K562 (cell line): ENCODE measurements at regions not wholly inside any gene's neighbourhood (a gene's known extent, or its start where the extent isn't known, plus 50 kb on each side); places are given as distances from the start of the nearest gene placed in this dataset.

Experiments
- ATAC-seq: fragments of 200-7000 bp; cut with Tn5 transposase; 3 replicates; pipeline ENCODE4 v1.9.1; 2020; ENCODE audit warnings: moderate library complexity
- BruUV-seq: library from RNA; stranded (reverse); fragments of 400-500 nt; replicated peaks from 2 replicates; lab custom pipeline; 2021; lab: Mats Ljungman, UMichigan
- CTCF ChIA-PET: fragments of 300-600 bp; formaldehyde crosslinking; extraction: SDS; loops from one replicate; lab custom pipeline; 2021; ENCODE audit warnings: low intra/inter-chr PET ratio; lab: Yijun Ruan, JAX
- POLR2A ChIA-PET: fragments of 300-600, 350-650 bp; sonication (Branson Sonifier 250); formaldehyde crosslinking; extraction: SDS; loops from one replicate; lab custom pipeline; 2021; ENCODE audit warnings: antibody characterized with exemption, inconsistent platforms; lab: Yijun Ruan, JAX
- DNase-seq, 4 experiments: peaks; one replicate each; pipeline versions ENCODE4 v3.0.0 to v3.0.0-alpha.2; 2011 to 2018; ENCODE audit warnings: low spot score in 3 of 4, mixed read lengths in 3 of 4; ENCODE audit errors: extremely low read depth in 1 of 4
- FAIRE-seq: peaks from 2 replicates; lab custom pipeline; 2011; peaks lifted over from hg19 to GRCh38; lab: Jason Lieb, UNC
- H2AFZ ChIP-seq: 2 replicates; pipeline ENCODE4 v1.6.0; 2011; ENCODE audit warnings: low read depth, low read length, control low read depth, inconsistent platforms
- H3K27ac ChIP-seq: fragments of 200-600 bp; 3 replicates; pipeline ENCODE4 v1.8.0; 2011; ENCODE audit warnings: low read depth, mild to moderate bottlenecking, control low read depth, inconsistent platforms, low read length, moderate library complexity, mixed read lengths; ENCODE audit errors: extremely low read depth
- H3K27me3 ChIP-seq, 2 experiments: fragments of 300-600 bp in 1 of 2; 2 replicates in 1 of 2; 3 replicates in 1 of 2; pipeline versions ENCODE4 v1.6.0 to v1.8.0; 2011; ENCODE audit warnings: inconsistent platforms in 2 of 2, low read length in 2 of 2, mild to moderate bottlenecking in 1 of 2, mixed read lengths in 1 of 2, moderate library complexity in 1 of 2; ENCODE audit not compliant: control insufficient read depth in 2 of 2, insufficient read depth in 2 of 2
- H3K36me3 ChIP-seq: fragments of 300-600 bp; 3 replicates; pipeline ENCODE4 v1.8.0; 2011; ENCODE audit warnings: mild to moderate bottlenecking, low read length, inconsistent platforms; ENCODE audit not compliant: control insufficient read depth, insufficient read depth
- H3K4me1 ChIP-seq, 2 experiments: fragments of 200-600 bp in 1 of 2; replicated peaks in 1 of 2; 2 replicates in 1 of 2; 3 replicates in 1 of 2; pipeline versions ENCODE4 v1.5.1 to v1.8.0; 2011; ENCODE audit warnings: inconsistent platforms in 2 of 2, low read length in 2 of 2, mild to moderate bottlenecking in 1 of 2, mixed read lengths in 1 of 2, moderate library complexity in 1 of 2; ENCODE audit not compliant: control insufficient read depth in 2 of 2, insufficient read depth in 2 of 2
- H3K4me2 ChIP-seq: 2 replicates; pipeline ENCODE4 v1.6.1; 2011; ENCODE audit warnings: low read length, control low read depth, inconsistent platforms, mixed read lengths; ENCODE audit not compliant: insufficient read depth
- H3K4me3 ChIP-seq: fragments of 200-600 bp; sonication (generic), shearing (Covaris generic); 2 replicates; pipeline ENCODE4 v1.5.1; 2016; ENCODE audit warnings: control low read depth, inconsistent platforms
- H3K79me2 ChIP-seq: fragments of 200-600 bp; 3 replicates; pipeline ENCODE4 v1.8.0; 2011; ENCODE audit warnings: low read length, inconsistent platforms; ENCODE audit not compliant: control insufficient read depth, insufficient read depth
- H3K9ac ChIP-seq, 2 experiments: 2 replicates each; pipeline versions ENCODE4 v1.6.0 to v1.6.1; 2011; ENCODE audit warnings: low read depth in 2 of 2, low read length in 2 of 2, control low read depth in 1 of 2, inconsistent platforms in 1 of 2, mild to moderate bottlenecking in 1 of 2, mixed read lengths in 1 of 2; ENCODE audit not compliant: insufficient read depth in 1 of 2
- H3K9me1 ChIP-seq: one replicate; pipeline ENCODE4 v1.6.0; 2011; ENCODE audit warnings: inconsistent platforms, mild to moderate bottlenecking, low read length, moderate library complexity; ENCODE audit not compliant: control insufficient read depth, insufficient read depth
- H3K9me3 ChIP-seq: replicated peaks from 2 replicates; pipeline ENCODE4 v1.5.1; 2011; ENCODE audit warnings: low read depth, low read length, inconsistent platforms; ENCODE audit not compliant: control insufficient read depth, insufficient read depth
- H4K20me1 ChIP-seq: replicated peaks from 2 replicates; pipeline ENCODE4 v1.6.1; 2011; ENCODE audit warnings: low read length, inconsistent platforms, mixed read lengths; ENCODE audit not compliant: control insufficient read depth, insufficient read depth
- CBX2 ChIP-seq: fragments of 200-600 bp; sonication (generic); IDR thresholded peaks from one replicate; pipeline ENCODE4 v1.6.1; 2012; ENCODE audit warnings: mild to moderate bottlenecking, low read length, inconsistent platforms; ENCODE audit not compliant: insufficient read depth, poor library complexity, severe bottlenecking
- ETV5 ChIP-seq: sonication (generic); formaldehyde crosslinking; IDR thresholded peaks from 2 replicates; pipeline ENCODE4 v1.4.0; 2020; ENCODE audit warnings: low read depth, mild to moderate bottlenecking, missing genetic modification reagents
- FIP1L1 ChIP-seq: fragments of 200-400 bp; formaldehyde crosslinking; IDR thresholded peaks from 2 replicates; pipeline ENCODE4 v1.6.1; 2018; ENCODE audit warnings: mild to moderate bottlenecking, low read depth, low read length; ENCODE audit not compliant: poor library complexity, severe bottlenecking
- HINFP ChIP-seq: fragments of 450-650 bp; conservative IDR thresholded peaks from 2 replicates; pipeline ENCODE4 v1.6.1; 2016; ENCODE audit warnings: missing genetic modification characterization, low read depth, mild to moderate bottlenecking, control low read depth, missing compliant biosample characterization
- MEF2A ChIP-seq: IDR thresholded peaks from 2 replicates; pipeline ENCODE4 v1.6.1; 2011; ENCODE audit warnings: low read depth, mild to moderate bottlenecking, low read length, moderate library complexity; ENCODE audit not compliant: control insufficient read depth
- PHB2 ChIP-seq: fragments of 450-650 bp; IDR thresholded peaks from 2 replicates; pipeline ENCODE4 v1.6.1; 2017; ENCODE audit warnings: low read depth
- ZNF174 ChIP-seq: fragments of 250-450 bp; sonication (Bioruptor Pico); IDR thresholded peaks from 2 replicates; pipeline ENCODE4 v1.4.0; 2020; ENCODE audit warnings: mild to moderate bottlenecking
- ZNF24 ChIP-seq: fragments of 450-650 bp; IDR thresholded peaks from 2 replicates; pipeline ENCODE4 v1.6.1; 2016
- ZNF277 ChIP-seq: fragments of 250-450 bp; sonication (Bioruptor Pico); IDR thresholded peaks from 2 replicates; pipeline ENCODE4 v1.8.0; 2022; ENCODE audit warnings: inconsistent platforms, mild to moderate bottlenecking, moderate library complexity, borderline replicate concordance
- WGBS: fragments of 100-300 bp; shearing (Covaris generic); methylation state at CpG from one replicate; pipeline ENCODE4 v1.1.6; 2016; ENCODE audit warnings: low coverage, mixed read lengths; ENCODE audit not compliant: insufficient coverage; ENCODE audit errors: missing lambda C conversion rate; 5-methylcytosine and 5-hydroxymethylcytosine counted together
- in situ Hi-C: fragments of 300-500 bp; cut with MboI; formaldehyde crosslinking; loops from 4 replicates; pipeline ENCODE4 v1.15.0; 2018; ENCODE audit warnings: inconsistent platforms, mixed read lengths
- intact Hi-C: fragments of 100-400 bp; cut with micrococcal nuclease; formaldehyde crosslinking; loops from 2 replicates; pipeline ENCODE4 v1.14.2; 2022

DNA sequence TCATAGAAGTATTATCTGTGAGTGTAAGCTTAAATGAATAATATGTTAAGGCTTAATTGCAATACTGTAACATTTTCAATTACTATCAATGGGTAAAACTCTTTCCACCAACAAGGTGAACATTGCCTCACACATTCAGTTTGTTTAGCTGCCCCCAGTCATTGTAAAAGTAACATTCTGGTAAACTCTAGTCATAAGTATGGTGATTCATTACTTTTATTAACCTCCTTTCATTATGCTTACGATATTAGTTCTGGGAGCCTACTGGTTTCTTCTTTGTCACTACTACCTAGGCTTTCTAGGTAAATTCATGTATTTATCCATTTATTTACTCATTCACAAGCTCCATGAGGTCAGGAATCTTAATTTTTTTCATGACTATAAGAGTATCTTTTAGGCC, 412.8 kb upstream of the SLIT2 start:
- no peak overlapping the region for H3K4me2 ChIP-seq
- H3K9me1 ChIP-seq, result no peaks in the 10 kb centered on the region
- no peak overlapping the region for H3K9ac ChIP-seq
- H3K4me3 ChIP-seq, result no peak overlapping the region
- no peak for DNase-seq
- POLR2A ChIA-PET, result no interaction called here
- FAIRE-seq, result no peak
- H3K27ac ChIP-seq, result no peak overlapping the region
- no peaks in the 10 kb centered on the region for H4K20me1 ChIP-seq
- no peak overlapping the region for H2AFZ ChIP-seq
- no peak for TF ChIP-seq HINFP
- BruUV-seq, result no TSS peak
- ATAC-seq, result no peak
- intact Hi-C loops, result no loop called here
- no peaks in the 10 kb centered on the region for H3K79me2 ChIP-seq
- H3K36me3 ChIP-seq, result no peaks in the 10 kb centered on the region
- in situ Hi-C loops, result no loop called here
- no peaks in the 10 kb centered on the region for H3K27me3 ChIP-seq
- 0% methylated on average over 1 of the region's 1 CpG for WGBS
- H3K4me1 ChIP-seq, result no peaks in the 10 kb centered on the region
- CTCF ChIA-PET, result no interaction called here
- H3K9me3 ChIP-seq, result no peaks in the 10 kb centered on the region

DNA sequence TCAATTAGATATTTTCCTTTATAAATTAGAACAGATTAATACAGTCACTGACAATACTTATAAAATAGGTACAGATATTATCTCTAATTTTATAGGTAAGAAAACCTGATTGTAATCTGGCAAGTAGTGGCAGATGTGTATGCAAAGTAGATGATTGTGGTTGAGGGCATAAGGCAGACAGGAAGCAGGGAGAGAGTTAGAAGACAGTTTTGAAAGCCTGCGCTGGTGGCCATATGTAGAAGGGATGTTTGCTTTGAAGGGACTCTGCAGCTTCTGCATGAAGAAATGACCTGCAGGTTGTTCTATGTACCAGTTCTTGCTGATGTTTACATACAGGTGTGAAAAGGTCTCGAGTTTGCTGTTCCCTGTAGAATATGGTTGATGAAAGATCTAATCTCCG, 416.3 kb upstream of the SLIT2 start:
- Histone ChIP-seq H4K20me1 (no peaks in the 10 kb centered on the region), H3K4me3 (no peak overlapping the region), H2AFZ (no peak overlapping the region), H3K79me2 (no peaks in the 10 kb centered on the region), H3K9me3 (no peaks in the 10 kb centered on the region), H3K4me2 (no peak overlapping the region), H3K4me1 (no peaks in the 10 kb centered on the region), H3K27me3 (no peaks in the 10 kb centered on the region), H3K36me3 (no peaks in the 10 kb centered on the region), H3K27ac (no peak overlapping the region), H3K9ac (no peak overlapping the region), H3K9me1 (no peaks in the 10 kb centered on the region)
- ATAC-seq (no peak), DNase-seq (no peak), FAIRE-seq (no peak)
- in situ Hi-C loops, result no loop called here
- ChIA-PET POLR2A (no interaction called here), CTCF (no interaction called here)
- BruUV-seq, result no TSS peak
- WGBS, result 0% methylated on average over 3 of the region's 3 CpGs
- intact Hi-C loops, result no loop called here
- TF ChIP-seq FIP1L1, result no peak
- TF ChIP-seq ZNF24, result no peak
- no peak for TF ChIP-seq ZNF277 (CRISPR knock-in tag)
- no peak for TF ChIP-seq PHB2
- TF ChIP-seq ZNF174, result no peak
- TF ChIP-seq CBX2, result no peak
- TF ChIP-seq ETV5, result no peak
- no peak for TF ChIP-seq MEF2A
